Endothelial cell of umbilical vein (primary cell): ENCODE measurements at regions not wholly inside any gene's neighbourhood (a gene's known extent, or its start where the extent isn't known, plus 50 kb on each side); places are given as distances from the start of the nearest gene placed in this dataset.

Source experiments
- BruUV-seq: library from RNA; stranded (reverse); fragments of 400-500 nt; replicated peaks from 2 replicates; lab custom pipeline; 2021; lab: Mats Ljungman, UMichigan
- CTCF ChIA-PET: fragments of 300-600, 350-600 bp; sonication (Branson Sonifier 250); formaldehyde crosslinking; loops from one replicate; lab custom pipeline; 2021; ENCODE audit warnings: antibody characterized with exemption, inconsistent platforms; lab: Charles Lee
- POLR2A ChIA-PET: fragments of 300-600, 350-600 bp; sonication (Branson Sonifier 250); formaldehyde crosslinking; loops from one replicate; lab custom pipeline; 2021; ENCODE audit warnings: antibody characterized with exemption, inconsistent platforms; lab: Charles Lee
- DNase-seq: peaks from one replicate; pipeline ENCODE4 v3.0.0-alpha.2; 2011; ENCODE audit warnings: low read depth, low spot score
- FAIRE-seq: peaks from 2 replicates; lab custom pipeline; 2011; peaks lifted over from hg19 to GRCh38; lab: Jason Lieb, UNC
- H2AFZ ChIP-seq: 2 replicates; pipeline ENCODE4 v1.6.0; 2012; ENCODE audit warnings: low read depth, low read length, control low read depth, inconsistent platforms
- H3K27ac ChIP-seq: 2 replicates; pipeline ENCODE4 v1.5.1; 2011; ENCODE audit warnings: low read depth, mild to moderate bottlenecking, control low read depth, low read length, moderate library complexity; ENCODE audit not compliant: insufficient read depth
- H3K27me3 ChIP-seq, 2 experiments: 2 replicates each; pipeline versions ENCODE4 v1.6.0 to v1.6.1; 2011; ENCODE audit warnings: low read length in 2 of 2, mixed read lengths in 1 of 2; ENCODE audit not compliant: control insufficient read depth in 2 of 2, insufficient read depth in 2 of 2
- H3K36me3 ChIP-seq, 2 experiments: 2 replicates in 1 of 2; 3 replicates in 1 of 2; pipeline ENCODE4 v1.5.1; 2011; ENCODE audit warnings: low read length in 2 of 2, mild to moderate bottlenecking in 1 of 2, moderate library complexity in 1 of 2; ENCODE audit not compliant: control insufficient read depth in 2 of 2, insufficient read depth in 2 of 2; ENCODE audit errors: extremely low read depth in 1 of 2
- H3K4me1 ChIP-seq: 3 replicates; pipeline ENCODE4 v1.5.1; 2011; ENCODE audit warnings: mild to moderate bottlenecking, low read length; ENCODE audit not compliant: control insufficient read depth, insufficient read depth; ENCODE audit errors: extremely low read depth
- H3K4me2 ChIP-seq: 2 replicates; pipeline ENCODE4 v1.6.1; 2011; ENCODE audit warnings: low read length, control low read depth, mixed read lengths; ENCODE audit not compliant: insufficient read depth
- H3K4me3 ChIP-seq, 3 experiments: fragments of 200-600 bp in 1 of 3; sonication (generic), shearing (Covaris generic) in 1 of 3; replicated peaks in 1 of 3; 2 replicates each; pipeline ENCODE4 v1.5.1; 2011 to 2016; ENCODE audit warnings: control low read depth in 3 of 3, low read length in 3 of 3, mild to moderate bottlenecking in 2 of 3, inconsistent platforms in 1 of 3, low read depth in 1 of 3, moderate library complexity in 1 of 3; ENCODE audit not compliant: insufficient read depth in 1 of 3
- H3K79me2 ChIP-seq: 2 replicates; pipeline ENCODE4 v1.6.0; 2012; ENCODE audit warnings: low read length, inconsistent platforms; ENCODE audit not compliant: control insufficient read depth, insufficient read depth
- H3K9ac ChIP-seq: replicated peaks from 2 replicates; pipeline ENCODE3; 2011; ENCODE audit warnings: low read length, control low read depth; ENCODE audit not compliant: insufficient read depth; ENCODE audit errors: extremely low read depth
- H3K9me1 ChIP-seq: replicated peaks from 3 replicates; pipeline ENCODE4 v1.6.0; 2011; ENCODE audit warnings: mild to moderate bottlenecking, low read length; ENCODE audit not compliant: control insufficient read depth, insufficient read depth; ENCODE audit errors: extremely low read depth
- H3K9me3 ChIP-seq: replicated peaks from 2 replicates; pipeline ENCODE4 v1.5.1; 2012; ENCODE audit warnings: low read length, inconsistent platforms; ENCODE audit not compliant: control insufficient read depth, insufficient read depth
- H4K20me1 ChIP-seq: replicated peaks from 2 replicates; pipeline ENCODE3; 2011; ENCODE audit warnings: mild to moderate bottlenecking, low read length; ENCODE audit not compliant: control insufficient read depth, insufficient read depth; ENCODE audit errors: extremely low read depth
- EZH2 ChIP-seq: IDR thresholded peaks from 2 replicates; pipeline ENCODE4 v1.6.1; 2012; ENCODE audit warnings: borderline replicate concordance, low read depth, mild to moderate bottlenecking, moderate library complexity, low read length, inconsistent platforms; ENCODE audit not compliant: severe bottlenecking
- FOS ChIP-seq: IDR thresholded peaks from 2 replicates; pipeline ENCODE4 v1.6.1; 2011; ENCODE audit warnings: mild to moderate bottlenecking, low read length, moderate library complexity, borderline replicate concordance; ENCODE audit not compliant: insufficient read depth
- GATA2 ChIP-seq: IDR thresholded peaks from 2 replicates; pipeline ENCODE4 v1.7.0; 2011; ENCODE audit warnings: low read depth, mild to moderate bottlenecking, moderate library complexity, mixed read lengths, low read length; ENCODE audit not compliant: insufficient read length, insufficient read depth
- JUN ChIP-seq: IDR thresholded peaks from 2 replicates; pipeline ENCODE4 v1.6.1; 2011; ENCODE audit warnings: borderline replicate concordance, low read depth; ENCODE audit not compliant: insufficient read length, insufficient read depth
- MYC ChIP-seq: IDR thresholded peaks from one replicate; pipeline ENCODE4 v1.6.1; 2011; ENCODE audit warnings: mild to moderate bottlenecking, low read depth, low read length
- POLR2A ChIP-seq: IDR thresholded peaks from 2 replicates; pipeline ENCODE4 v1.6.1; 2012; ENCODE audit warnings: low read depth, mild to moderate bottlenecking, control low read depth, low read length
- POLR2AphosphoS5 ChIP-seq: IDR thresholded peaks from 2 replicates; pipeline ENCODE4 v1.6.1; 2012; ENCODE audit warnings: low read depth, mild to moderate bottlenecking, control low read depth, low read length, moderate library complexity; ENCODE audit not compliant: insufficient read depth
- dilution Hi-C: fragments of 300-500 bp; cut with MboI; formaldehyde crosslinking; loops from one replicate; pipeline ENCODE4 v1.15.0; 2019; ENCODE audit warnings: low sequenced_read_pairs; ENCODE audit not compliant: extremely low pct_ligation_motif_present
- intact Hi-C: fragments of 100-400 bp; cut with micrococcal nuclease; formaldehyde crosslinking; loops from one replicate; pipeline ENCODE4 v1.10.0; 2022
- TF ChIP-seq, protein P1 (sequence below), 2 donors: IDR thresholded peaks; 1 replicate in 1 of 2; 2 replicates in 1 of 2; pipeline ENCODE4 v1.5.1; 2011; ENCODE audit warnings: low read length in 2 of 2, mild to moderate bottlenecking in 2 of 2, moderate library complexity in 2 of 2, control low read depth in 1 of 2, inconsistent platforms in 1 of 2, low read depth in 1 of 2; ENCODE audit not compliant: insufficient read depth in 1 of 2; ENCODE audit errors: extremely low read depth in 1 of 2
- TF ChIP-seq, protein P2 (sequence below): IDR thresholded peaks from 2 replicates; pipeline ENCODE4 v1.6.1; 2011; ENCODE audit not compliant: insufficient read depth, insufficient read length

GRCh38 chr11:123323568-123323967 lies 106.5 kb upstream of the GRAMD1B start:
- no peak for DNase-seq
- Histone ChIP-seq H3K36me3 (no peaks in the 10 kb centered on the region), H3K4me2 (no peak overlapping the region), H3K27me3 (no peaks in the 10 kb centered on the region), H3K4me1 (no peaks in the 10 kb centered on the region), H2AFZ (no peak overlapping the region), H3K79me2 (no peaks in the 10 kb centered on the region), H3K4me3 (no peak overlapping the region), H3K9ac (no peak overlapping the region), H3K27ac (no peak overlapping the region), H3K9me1 (no peaks in the 10 kb centered on the region), H3K9me3 (no peaks in the 10 kb centered on the region), H4K20me1 (no peaks in the 10 kb centered on the region)
- CTCF ChIA-PET, result no interaction called here
- dilution Hi-C loops, result loop anchor here (25.0 kb wide), 1 partner anchor 164 kb away; no protein-coding TSS in a partner anchor
- no peak for FAIRE-seq
- POLR2A ChIA-PET, result no interaction called here
- no TSS peak for BruUV-seq
- intact Hi-C loops, result no loop called here
- no peak for TF ChIP-seq MYC
- TF ChIP-seq, protein P1, sequence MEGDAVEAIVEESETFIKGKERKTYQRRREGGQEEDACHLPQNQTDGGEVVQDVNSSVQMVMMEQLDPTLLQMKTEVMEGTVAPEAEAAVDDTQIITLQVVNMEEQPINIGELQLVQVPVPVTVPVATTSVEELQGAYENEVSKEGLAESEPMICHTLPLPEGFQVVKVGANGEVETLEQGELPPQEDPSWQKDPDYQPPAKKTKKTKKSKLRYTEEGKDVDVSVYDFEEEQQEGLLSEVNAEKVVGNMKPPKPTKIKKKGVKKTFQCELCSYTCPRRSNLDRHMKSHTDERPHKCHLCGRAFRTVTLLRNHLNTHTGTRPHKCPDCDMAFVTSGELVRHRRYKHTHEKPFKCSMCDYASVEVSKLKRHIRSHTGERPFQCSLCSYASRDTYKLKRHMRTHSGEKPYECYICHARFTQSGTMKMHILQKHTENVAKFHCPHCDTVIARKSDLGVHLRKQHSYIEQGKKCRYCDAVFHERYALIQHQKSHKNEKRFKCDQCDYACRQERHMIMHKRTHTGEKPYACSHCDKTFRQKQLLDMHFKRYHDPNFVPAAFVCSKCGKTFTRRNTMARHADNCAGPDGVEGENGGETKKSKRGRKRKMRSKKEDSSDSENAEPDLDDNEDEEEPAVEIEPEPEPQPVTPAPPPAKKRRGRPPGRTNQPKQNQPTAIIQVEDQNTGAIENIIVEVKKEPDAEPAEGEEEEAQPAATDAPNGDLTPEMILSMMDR (IDR thresholded peaks at IDR 0.05; ENCODE audit: extremely low read depth in 1 of 2, insufficient read depth in 1 of 2, low read depth in 1 of 2, low read length in 2 of 2), result no peak
- no peak for TF ChIP-seq POLR2A
- no peak for TF ChIP-seq EZH2
- TF ChIP-seq, protein P2, sequence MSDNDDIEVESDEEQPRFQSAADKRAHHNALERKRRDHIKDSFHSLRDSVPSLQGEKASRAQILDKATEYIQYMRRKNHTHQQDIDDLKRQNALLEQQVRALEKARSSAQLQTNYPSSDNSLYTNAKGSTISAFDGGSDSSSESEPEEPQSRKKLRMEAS, result no peak
- no peak for TF ChIP-seq JUN
- no peak for TF ChIP-seq POLR2AphosphoS5

DNA sequence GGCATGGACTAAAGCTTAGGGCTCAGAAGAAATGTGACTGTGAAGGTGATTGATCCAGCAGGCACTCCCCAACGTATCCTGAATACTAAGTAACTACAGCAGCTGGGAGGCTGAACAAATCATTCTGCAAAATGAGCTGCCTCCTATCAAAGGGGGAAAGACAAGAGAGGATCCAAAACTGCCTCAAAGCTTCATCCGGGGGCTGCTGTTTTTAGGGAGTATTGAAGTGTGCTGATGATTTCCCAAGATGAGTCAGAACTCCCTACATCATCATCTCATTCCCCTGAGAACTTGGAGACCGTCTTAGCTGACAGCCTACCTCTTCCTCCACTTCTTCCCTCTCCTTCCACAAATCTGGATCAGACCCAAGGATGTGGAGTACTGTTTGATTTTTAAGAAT lies 108.4 kb upstream of the GRAMD1B start:
- Histone ChIP-seq H2AFZ (no peak overlapping the region), H3K27me3 (no peaks in the 10 kb centered on the region), H3K36me3 (no peaks in the 10 kb centered on the region), H3K9me1 (no peaks in the 10 kb centered on the region), H3K4me1 (no peaks in the 10 kb centered on the region), H3K79me2 (no peaks in the 10 kb centered on the region), H3K9ac (no peak overlapping the region), H3K9me3 (no peaks in the 10 kb centered on the region), H4K20me1 (no peaks in the 10 kb centered on the region), H3K27ac (no peak overlapping the region), H3K4me2 (no peak overlapping the region), H3K4me3 (no peak overlapping the region)
- ChIA-PET POLR2A (no interaction called here), CTCF (no interaction called here)
- dilution Hi-C loops (loop anchor here (25.0 kb wide), 1 partner anchor 166 kb away; no protein-coding TSS in a partner anchor), intact Hi-C loops (no loop called here)
- DNase-seq (no peak), FAIRE-seq (no peak)
- TF ChIP-seq, protein P1 (IDR thresholded peaks at IDR 0.05; ENCODE audit: extremely low read depth in 1 of 2, insufficient read depth in 1 of 2, low read depth in 1 of 2, low read length in 2 of 2), result no peak
- no peak for TF ChIP-seq MYC
- no peak for TF ChIP-seq POLR2A
- no peak for TF ChIP-seq FOS
- TF ChIP-seq GATA2, result no peak
- TF ChIP-seq, protein P2, result no peak
- no peak for TF ChIP-seq EZH2
- no peak for TF ChIP-seq JUN
- no peak for TF ChIP-seq POLR2AphosphoS5
- no TSS peak for BruUV-seq
